ENCODE measurements at regions not wholly inside any gene's neighbourhood (a gene's known extent, or its start where the extent isn't known, plus 50 kb on each side); places are given as distances from the start of the nearest gene placed in this dataset.

DNA sequence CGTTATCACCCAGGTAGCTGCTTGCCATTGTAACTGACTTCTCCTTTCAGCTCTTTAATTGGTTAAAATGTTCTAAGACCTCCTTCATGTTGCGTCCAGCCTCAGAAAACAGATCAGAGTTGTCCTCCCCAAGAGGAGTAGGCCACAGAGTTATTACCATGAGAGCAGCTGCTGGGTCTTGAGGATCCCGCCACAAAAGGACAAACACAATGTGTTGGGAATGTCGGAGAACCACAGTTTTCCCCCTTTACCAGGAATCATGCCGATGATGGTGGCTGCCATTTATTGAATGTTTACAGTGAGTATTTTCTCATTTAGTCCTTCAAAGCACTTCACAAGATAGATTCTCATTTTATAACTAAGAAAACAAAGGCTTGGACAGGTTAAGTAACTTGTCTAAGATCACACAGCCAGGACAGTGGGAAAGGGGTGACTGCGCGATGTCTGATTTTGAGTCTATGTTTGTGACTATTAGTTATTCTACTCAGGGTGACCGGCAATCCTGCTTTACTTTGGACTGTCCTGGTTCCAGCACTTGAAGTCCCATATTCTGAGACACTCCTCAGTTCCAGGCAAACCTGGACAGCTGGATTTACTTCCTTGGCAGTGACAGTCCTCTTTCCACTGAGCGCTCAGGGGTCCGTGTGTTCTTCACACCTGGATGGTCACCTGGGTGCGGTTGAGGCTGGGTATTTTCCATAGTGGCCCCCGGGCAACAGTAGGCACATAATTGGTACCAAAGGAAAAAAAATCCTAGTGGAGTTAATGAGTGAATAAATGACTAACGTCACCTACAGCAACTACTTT, 93.6 kb downstream of the LIPG start:
- DNase-seq: no peak

DNA sequence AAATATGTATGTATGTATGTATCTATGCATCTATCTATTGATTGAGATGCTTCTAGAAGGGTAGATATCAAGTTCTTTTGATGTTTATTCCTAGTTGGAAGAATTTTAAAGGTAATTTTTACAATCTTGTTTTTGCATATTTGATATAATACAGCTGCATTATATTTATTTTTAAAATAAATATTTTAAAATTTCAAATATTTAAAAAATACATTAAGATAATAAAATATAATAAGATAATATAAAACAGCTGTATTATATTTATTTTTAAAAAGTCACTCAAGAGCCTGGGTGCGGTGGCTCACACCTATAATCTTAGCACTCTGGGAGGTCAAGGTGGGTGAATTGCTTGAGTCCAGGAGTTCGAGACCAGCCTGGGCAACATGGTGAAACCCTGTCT, 92.5 kb downstream of the LIPG start:
- DNase-seq: no peak

DNA sequence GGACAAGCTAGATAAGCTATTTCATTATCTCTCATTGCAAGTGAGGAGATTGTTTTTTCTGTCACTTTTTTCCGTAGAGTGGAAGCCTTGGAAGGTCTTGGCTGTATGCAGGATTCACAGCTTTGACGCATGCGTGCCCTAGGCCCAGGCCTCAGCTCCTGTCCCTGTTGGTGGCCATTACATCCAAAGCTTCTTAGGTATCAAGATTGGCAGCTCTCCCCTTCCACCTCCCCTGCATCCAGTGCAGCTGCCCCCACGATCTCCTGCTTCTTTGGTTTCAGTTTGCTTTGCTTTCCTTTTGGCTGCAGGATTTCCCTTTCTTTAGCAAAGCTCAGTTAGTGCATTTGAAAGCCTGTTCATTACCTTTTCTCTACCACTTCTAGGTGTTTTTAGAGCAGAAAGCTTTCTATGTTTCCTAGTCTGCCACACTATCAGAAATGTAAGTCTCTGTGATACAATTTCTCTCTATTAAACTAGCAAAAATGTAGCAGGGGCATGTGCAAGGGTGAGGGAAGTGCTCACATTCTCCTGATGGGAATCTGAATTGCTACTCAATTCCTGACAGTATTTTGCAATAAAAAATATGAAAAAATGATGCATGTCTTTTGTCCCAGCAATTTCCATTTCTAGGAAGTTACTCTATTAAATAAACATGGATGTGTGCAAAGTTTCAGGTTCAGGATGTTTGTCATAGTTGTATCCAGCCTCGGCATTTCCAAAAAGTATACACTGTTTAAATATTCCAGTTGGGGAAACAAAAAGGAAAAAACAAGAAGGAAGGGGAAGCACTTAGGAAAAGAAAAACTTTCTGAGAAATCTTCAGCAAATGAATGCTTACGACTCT, 91.2 kb downstream of the LIPG start:
- DNase-seq: no peak

DNA sequence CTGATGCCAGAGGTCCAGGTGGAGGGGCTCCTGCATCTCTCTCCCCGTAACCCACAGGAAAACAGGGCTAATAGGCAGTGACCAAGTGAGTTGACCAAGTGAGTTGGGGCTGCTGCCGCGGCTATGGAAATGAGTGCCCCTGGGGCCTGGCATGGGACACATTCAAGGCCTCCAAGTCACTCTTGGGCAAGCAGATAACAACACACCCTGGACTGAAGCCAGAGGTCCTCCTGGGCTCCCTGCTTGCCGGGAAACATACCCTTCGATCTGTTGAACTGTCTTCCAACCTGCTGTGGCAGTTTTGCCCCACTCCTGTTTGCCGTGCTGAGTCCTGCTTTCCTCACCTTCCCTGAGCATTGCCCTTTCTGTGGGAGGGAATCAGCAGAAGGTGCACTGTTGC, 89.2 kb downstream of the LIPG start:
- no peak for DNase-seq

DNA sequence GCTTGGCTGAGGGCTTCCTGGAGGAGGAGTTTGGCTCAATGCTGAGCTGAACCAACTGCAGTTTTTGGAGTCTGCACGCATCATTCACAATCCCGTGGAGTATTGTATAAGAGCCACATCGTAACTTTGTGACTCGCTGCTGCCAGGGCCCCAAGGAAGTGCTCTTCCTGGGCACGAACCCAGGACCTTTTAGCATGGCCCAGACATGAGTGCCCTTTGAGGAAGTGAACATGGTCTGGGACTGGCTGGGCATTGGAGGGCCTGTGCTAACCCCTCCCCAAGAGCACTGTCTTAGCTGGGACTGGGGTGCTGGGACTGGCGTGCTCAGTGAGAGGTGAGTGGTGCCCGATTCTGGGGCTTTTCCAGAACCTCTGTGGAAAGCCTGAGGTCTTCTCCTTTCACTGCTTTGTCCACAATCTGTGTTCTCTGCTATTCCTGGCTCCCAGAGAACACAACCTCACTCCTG, 88.6 kb downstream of the LIPG start:
- DNase-seq: no peak

DNA sequence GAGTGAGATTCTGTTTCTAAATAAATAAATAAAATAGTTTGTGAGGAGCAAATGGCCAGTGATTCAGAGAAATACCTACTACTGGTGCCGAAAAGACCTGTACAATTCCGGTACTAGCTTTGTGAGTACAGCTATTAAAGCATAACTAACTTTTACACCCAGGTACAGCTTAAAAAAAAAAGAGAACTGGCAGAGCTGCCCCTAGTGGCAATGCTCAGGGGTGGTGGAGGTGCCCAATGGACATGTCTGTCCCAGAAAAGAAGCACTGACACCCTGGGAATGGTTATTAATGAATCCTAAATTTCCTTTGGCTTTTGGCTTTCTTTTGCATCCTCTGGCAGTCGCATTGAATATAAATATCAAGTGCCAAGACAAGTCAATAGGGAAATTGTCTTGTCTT, 87.0 kb downstream of the LIPG start:
- no peak for DNase-seq

All from CD4-positive, alpha-beta T cell treated with Interleukin-1 beta for 1 hour (primary cell).